HG02852 (cell line): ENCODE measurements at regions not wholly inside any gene's neighbourhood (a gene's known extent, or its start where the extent isn't known, plus 50 kb on each side); places are given as distances from the start of the nearest gene placed in this dataset.
A peak's percentile ranks its signal among the peaks of the same experiment; 100 is the strongest.
"Not testable (repeated sequence)": the region's sequence is repeated elsewhere in the genome, so short reads cannot be mapped to it uniquely, and the experiment has no call there.

Source experiments
- ATAC-seq: cut with Tn5 transposase; IDR thresholded peaks from one replicate; pipeline ENCODE4 v1.9.1; 2021; ENCODE audit warnings: mild to moderate bottlenecking, moderate library complexity; ENCODE audit not compliant: unreplicated experiment

DNA sequence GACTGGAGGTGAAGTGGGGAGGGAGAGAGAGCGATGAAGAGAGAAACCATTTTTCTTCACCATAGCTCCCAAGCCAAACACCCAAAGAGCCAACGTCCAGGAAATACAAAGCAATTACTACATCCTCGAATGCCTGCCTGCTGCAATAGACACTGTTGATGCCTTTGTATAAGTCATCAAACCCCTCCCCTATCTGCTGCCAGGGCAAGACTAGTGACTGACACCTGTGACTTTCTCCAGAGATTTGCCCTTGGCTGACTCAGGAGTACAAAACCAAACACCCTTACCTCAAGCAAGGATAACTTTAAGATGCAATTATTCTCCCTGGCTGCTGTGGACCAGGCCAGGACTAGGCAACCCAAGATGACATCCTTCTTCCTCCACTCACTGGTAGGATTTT lies 81.8 kb upstream of the RASA1 start:
- ATAC-seq: no peak

DNA sequence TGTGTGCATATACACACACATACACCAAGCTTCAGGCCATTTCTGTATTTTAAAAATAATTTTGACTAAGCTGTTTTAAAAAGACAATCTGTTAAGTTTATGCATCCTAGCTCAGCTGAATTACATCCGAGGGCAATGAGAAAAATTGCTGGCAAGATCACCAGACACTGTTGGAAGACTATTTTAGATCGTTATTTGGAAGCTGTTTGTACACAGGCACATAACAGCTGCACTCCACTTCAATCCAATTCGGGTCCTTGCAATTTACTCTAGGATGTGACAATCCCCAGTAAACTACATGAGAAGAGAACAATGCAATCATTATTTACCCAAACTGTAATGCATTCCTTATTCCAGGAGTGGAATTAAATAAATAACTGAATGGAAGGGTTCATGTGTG lies 79.3 kb upstream of the RASA1 start:
- ATAC-seq: no peak

DNA sequence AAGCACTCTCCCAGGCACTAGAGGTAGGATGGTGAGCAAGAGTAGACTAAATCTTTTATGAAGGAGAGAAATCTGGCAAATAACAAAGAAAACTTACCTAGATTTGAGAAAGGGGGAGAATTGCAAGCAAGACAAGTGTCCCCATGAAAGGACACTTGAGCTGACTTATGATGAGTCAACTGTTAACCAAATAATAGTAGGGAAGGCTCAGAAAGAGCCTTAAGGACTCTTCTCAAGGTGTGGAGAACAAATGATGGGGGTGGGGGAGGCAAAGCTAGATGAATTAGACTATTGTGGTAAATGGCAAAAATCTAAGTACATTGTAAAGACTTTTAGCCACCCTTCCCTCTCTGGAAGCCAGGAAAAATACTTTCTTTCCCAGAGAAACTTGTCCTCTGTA lies 77.6 kb upstream of the RASA1 start:
- no peak for ATAC-seq

DNA sequence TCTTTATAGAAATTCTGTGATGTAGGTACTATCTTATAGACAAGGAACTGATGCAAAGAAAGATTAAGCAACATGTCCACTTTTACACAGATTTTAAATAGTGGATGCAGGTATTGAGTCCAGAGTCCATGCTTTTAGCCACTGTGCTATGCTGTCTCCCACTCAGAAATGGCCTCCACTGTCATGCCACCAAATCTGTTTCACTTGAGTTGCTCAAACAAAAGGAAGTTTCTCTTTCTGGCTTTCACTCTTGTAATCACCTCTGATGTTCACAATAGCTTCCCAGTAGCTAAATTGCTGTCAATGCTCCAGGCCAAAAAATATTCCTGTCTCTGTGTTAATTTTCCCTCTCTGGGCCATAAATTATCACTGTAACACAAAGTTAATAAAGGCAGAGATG lies 77.0 kb upstream of the RASA1 start:
- ATAC-seq: peak; percentile 68

DNA sequence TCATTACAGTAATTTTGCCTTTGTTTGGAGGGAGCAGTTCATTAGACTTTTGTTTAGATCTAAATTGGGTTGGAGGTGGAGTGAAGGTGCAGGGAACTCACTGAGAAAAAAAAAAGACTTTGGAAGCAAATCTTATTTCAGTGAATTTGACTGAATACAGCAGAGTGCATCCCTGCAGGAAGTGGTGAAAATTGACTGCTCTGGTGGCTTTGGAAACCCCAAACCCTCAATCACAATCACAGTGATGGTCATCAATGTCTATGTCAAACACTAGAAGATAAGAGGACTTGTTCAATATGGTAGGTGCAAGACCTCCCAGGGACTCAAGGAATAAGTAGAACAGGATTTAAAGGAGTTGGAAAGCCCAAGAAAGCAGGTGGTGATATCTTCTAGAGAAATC lies 76.0 kb upstream of the RASA1 start:
- ATAC-seq: no peak

DNA sequence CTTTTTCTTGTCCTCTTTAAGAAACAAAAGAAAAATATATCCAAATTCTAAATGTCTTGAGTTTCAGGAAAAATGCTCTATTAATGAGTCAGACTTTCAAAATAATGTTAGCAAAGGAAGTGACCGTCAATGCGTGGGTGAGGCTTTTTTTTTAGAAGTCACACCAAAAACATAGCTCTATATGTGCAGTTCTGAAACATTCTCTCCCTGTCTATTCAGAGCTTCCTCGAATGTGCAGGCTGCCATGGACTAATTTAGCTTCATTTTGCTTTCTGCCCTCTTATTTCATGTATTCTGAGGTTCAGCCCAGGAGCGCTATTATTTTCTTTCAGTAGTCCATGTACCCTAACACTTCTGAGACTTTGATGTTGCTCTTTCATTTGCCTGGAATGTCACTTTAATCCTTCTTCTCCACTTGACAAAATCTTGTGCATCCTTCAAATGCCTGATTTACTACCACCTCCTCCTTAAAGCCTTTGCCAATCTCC lies 72.5 kb upstream of the RASA1 start:
- ATAC-seq: peak; percentile 69

DNA sequence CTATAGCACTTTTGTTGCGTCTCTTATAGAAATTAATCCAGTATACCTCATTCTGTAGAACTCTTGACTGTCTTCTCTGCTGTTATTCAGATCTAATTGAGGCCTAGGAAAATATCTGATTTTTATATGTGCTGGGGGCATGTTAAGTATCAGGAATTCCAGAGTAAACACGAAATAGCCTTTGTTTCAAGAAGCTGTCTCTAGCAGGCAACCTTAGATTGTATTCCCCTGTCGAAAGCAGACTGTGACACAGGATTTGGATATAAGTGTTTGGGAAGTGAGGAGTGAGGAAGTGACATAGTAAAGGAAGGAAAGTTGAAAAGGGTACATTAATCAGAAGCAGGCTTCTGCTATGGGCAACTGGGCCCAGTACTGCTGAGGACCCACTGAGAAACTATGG lies 72.1 kb upstream of the RASA1 start:
- ATAC-seq: no peak

DNA sequence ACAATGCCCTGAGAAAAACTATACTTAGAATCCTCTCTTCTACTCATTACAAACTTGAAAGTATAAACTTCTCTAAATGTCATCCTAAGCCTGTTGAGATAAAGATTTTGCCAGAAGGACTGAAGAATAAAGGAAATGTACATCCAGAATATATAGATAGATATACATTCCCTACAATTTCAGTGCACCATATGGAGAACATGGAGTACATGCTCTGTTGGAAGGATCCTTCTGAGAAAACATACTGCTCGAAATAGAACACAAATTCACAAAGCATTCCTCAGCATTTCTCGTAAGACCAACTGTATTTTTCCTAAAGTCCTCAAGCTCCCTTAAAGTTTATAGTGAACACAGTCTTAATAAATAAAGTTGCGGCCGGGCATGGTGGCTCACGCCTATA lies 69.7 kb upstream of the RASA1 start:
- ATAC-seq: no peak

DNA sequence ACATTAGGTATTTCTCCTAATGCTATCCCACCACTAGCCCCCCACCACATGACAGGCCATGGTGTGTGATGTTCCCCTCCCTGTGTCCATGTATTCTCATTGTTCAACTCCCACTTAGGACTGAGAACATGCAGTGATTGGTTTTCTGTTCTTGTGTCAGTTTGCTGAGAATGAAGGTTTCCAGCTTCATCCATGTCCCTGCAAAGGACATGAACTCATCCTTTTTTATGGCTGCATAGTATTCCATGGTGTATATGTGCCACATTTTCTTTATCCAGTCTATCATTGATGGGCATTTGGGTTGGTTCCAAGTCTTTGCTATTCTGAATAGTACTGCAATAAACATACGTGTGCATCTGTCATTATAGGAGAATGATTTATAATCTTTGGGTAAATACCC lies 68.4 kb upstream of the RASA1 start:
- not testable (repeated sequence) for ATAC-seq

DNA sequence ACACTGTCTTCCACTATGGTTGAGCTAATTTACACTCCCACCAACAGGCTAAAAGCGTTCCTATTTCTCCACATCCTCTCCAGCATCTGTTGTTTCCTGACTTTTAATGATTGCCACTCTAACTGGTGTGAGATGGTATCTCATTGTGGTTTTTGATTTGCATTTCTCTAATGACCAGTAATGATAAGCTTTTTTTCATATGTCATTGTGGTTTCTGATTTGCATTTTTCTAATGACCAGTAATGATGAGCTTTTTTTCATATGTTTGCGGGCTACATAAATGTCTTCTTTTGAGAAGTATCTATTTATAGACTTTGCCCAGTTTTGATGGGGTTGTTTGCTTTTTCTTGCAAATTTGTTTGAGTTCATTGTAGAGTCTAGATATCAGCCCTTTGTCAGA lies 68.0 kb upstream of the RASA1 start:
- ATAC-seq: not testable (repeated sequence)

DNA sequence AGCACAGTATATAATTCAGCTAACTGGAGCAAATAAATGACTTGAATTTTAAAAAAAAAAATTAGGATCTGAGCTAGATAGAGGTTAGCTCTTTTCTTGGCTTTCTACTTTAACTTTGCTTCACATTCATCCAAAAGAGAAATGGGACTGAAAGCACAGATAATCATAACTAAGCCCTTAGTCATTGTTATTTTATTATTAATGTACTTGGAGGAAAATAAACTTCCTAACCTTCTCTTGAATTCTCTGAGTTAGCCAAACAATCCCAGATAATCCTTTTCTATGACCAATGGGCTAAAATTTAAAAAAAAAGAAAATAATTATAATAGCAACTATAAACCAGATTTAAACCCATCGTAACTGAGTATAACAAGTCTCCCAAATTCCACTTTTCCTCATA lies 57.6 kb upstream of the RASA1 start:
- no peak for ATAC-seq

DNA sequence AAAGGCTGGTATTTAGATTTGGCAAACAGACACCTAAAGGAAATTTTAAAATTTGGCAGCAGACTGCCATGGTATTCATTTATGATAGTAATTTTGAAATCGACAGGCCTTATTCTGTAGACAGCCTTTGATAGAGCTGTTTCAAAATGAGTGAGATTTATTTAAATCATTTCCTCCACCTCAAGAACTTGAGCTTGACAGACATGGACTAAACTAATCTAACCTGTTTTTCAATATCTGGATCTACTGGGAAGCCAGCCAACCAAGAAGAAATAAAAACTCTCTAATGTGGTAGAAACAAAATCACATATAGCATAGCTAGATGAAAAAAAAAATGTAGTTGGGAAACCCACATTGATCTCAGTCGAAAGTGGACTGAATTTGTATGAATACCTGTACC lies 56.9 kb upstream of the RASA1 start:
- ATAC-seq: peak; percentile 81

DNA sequence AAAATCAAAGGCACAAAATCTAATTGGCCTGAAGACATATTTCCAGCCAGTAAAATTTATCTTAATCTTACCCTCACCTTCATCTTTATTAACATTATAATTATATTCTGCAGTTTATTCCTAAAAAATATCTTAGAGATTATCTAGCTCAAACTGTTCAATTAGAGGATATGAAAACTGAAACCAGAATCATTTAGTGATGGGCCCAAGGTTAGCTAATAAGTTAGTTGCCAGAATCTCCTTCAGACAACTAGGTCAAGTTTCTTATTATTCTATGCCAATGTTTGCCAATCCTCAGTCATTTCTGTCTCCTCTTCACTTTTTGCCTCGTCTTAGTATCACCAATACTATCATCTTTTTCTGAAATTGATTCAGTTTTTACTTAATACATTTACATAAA lies 56.0 kb upstream of the RASA1 start:
- no peak for ATAC-seq

DNA sequence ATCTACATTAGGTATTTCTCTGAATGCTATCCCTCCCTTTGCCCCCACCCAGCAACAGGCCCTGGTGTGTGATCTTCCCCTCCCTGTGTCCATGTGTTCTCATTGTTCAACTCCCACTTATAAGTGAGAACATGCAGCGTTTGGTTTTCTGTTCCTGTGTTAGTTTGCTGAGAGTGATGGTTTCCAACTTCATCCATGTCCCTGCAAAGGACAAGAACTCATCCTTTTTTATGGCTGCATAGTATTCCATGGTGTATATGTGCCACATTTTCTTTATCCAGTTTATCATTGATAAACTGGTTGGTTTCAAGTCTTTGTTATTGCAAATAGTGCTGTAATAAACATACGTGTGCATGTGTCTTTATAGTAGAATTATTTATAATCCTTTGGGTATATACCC lies 55.5 kb upstream of the RASA1 start:
- ATAC-seq: not testable (repeated sequence)

DNA sequence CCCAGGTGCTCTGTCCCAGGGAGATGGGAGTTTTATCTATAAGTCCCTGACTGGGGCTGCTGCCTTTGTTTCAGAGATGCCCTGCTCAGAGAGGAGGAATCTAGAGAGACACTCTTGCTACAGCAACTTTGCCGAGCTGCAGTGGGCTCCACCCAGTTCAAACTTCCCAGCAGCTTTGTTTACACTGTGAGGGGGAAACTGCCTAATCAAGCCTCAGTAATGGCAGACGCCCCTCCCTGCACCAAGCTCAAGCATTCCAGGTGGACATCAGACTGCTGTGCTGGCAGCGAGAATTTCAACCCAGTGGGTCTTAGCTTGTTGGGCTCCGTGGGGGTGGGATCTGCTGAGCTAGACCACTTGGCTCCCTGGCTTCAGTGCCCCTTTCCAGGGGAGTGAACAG lies 50.2 kb upstream of the RASA1 start:
- not testable (repeated sequence) for ATAC-seq
